WTC11 (cell line): ENCODE measurements at regions not wholly inside any gene's neighbourhood (a gene's known extent, or its start where the extent isn't known, plus 50 kb on each side); places are given as distances from the start of the nearest gene placed in this dataset.

Experiments
- ATAC-seq: fragments of 200-7000 bp; cut with Tn5 transposase; 2 replicates; pipeline ENCODE4 v1.10.0; 2021; ENCODE audit warnings: mild to moderate bottlenecking, moderate library complexity
- CTCF ChIA-PET: fragments of 300-600 bp; sonication (Branson Sonifier 250); formaldehyde crosslinking; loops from one replicate; lab custom pipeline; 2021; ENCODE audit warnings: antibody characterized with exemption; lab: Charles Lee
- POLR2A ChIA-PET: fragments of 350-600 bp; sonication (Branson Sonifier 250); formaldehyde crosslinking; loops from one replicate; lab custom pipeline; 2021; ENCODE audit warnings: antibody characterized with exemption; lab: Charles Lee
- DNase-seq: peaks from one replicate; pipeline ENCODE4 v3.0.0; 2021; ENCODE audit warnings: low spot score
- H3K27ac Mint-ChIP-seq: 2 replicates; pipeline ENCODE4 v1.8.0; 2021; ENCODE audit warnings: mixed read lengths
- H3K27me3 Mint-ChIP-seq: 2 replicates; pipeline ENCODE4 v1.8.0; 2021; ENCODE audit warnings: low read depth, mild to moderate bottlenecking, moderate library complexity, mixed read lengths
- H3K36me3 Mint-ChIP-seq: 2 replicates; pipeline ENCODE4 v1.8.0; 2021; ENCODE audit warnings: mixed read lengths
- H3K4me1 Mint-ChIP-seq: 2 replicates; pipeline ENCODE4 v1.8.0; 2022; ENCODE audit warnings: mixed read lengths
- H3K4me3 Mint-ChIP-seq: 2 replicates; pipeline ENCODE4 v1.8.0; 2021; ENCODE audit warnings: mild to moderate bottlenecking, moderate library complexity, mixed read lengths
- H3K9me3 Mint-ChIP-seq: 2 replicates; pipeline ENCODE4 v1.8.0; 2021; ENCODE audit warnings: mixed read lengths
- CBFB ChIP-seq: sonication (generic); formaldehyde crosslinking; IDR thresholded peaks from 2 replicates; pipeline ENCODE4 v1.8.1; 2022; ENCODE audit warnings: mild to moderate bottlenecking, low read depth, missing genetic modification reagents
- EMX1 ChIP-seq: fragments of 250-450 bp; sonication (Bioruptor Pico); IDR thresholded peaks from 2 replicates; pipeline ENCODE4 v1.8.0; 2021; ENCODE audit warnings: mild to moderate bottlenecking
- FOXP1 ChIP-seq: sonication (generic); formaldehyde crosslinking; IDR thresholded peaks from 2 replicates; pipeline ENCODE4 v1.8.0; 2022; ENCODE audit warnings: missing genetic modification reagents, mild to moderate bottlenecking, moderate library complexity, borderline replicate concordance
- IRF2 ChIP-seq: sonication (generic); formaldehyde crosslinking; IDR thresholded peaks from 2 replicates; pipeline ENCODE4 v1.8.0; 2022; ENCODE audit warnings: low read depth, missing genetic modification reagents, borderline replicate concordance
- JUN ChIP-seq: sonication (generic); formaldehyde crosslinking; IDR thresholded peaks from 2 replicates; pipeline ENCODE4 v1.8.0; 2023; ENCODE audit warnings: mild to moderate bottlenecking, missing genetic modification reagents
- MYBL2 ChIP-seq: sonication (generic); formaldehyde crosslinking; IDR thresholded peaks from 2 replicates; pipeline ENCODE4 v1.8.1; 2023; ENCODE audit warnings: mild to moderate bottlenecking, moderate library complexity, missing genetic modification reagents
- NFATC4 ChIP-seq: fragments of 250-450 bp; sonication (Bioruptor Pico); IDR thresholded peaks from 2 replicates; pipeline ENCODE4 v1.9.0; 2021; ENCODE audit warnings: mild to moderate bottlenecking
- NR1H2 ChIP-seq: sonication (generic); formaldehyde crosslinking; IDR thresholded peaks from 2 replicates; pipeline ENCODE4 v1.9.0; 2021; ENCODE audit warnings: mild to moderate bottlenecking, moderate library complexity, missing genetic modification reagents
- OVOL2 ChIP-seq: fragments of 250-450 bp; sonication (Bioruptor Pico); IDR thresholded peaks from 2 replicates; pipeline ENCODE4 v1.9.0; 2021; ENCODE audit warnings: mild to moderate bottlenecking, borderline replicate concordance
- PRRX2 ChIP-seq: fragments of 250-450 bp; sonication (Bioruptor Pico); IDR thresholded peaks from 2 replicates; pipeline ENCODE4 v1.8.0; 2021; ENCODE audit warnings: mild to moderate bottlenecking
- SOX15 ChIP-seq: fragments of 250-450 bp; sonication (Bioruptor Pico); IDR thresholded peaks from 2 replicates; pipeline ENCODE4 v1.9.0; 2021; ENCODE audit warnings: mild to moderate bottlenecking
- TF ChIP-seq, protein P1 (sequence below): sonication (generic); formaldehyde crosslinking; IDR thresholded peaks from 2 replicates; pipeline ENCODE4 v1.8.1; 2022; ENCODE audit warnings: low read depth, mild to moderate bottlenecking, moderate library complexity, missing genetic modification reagents, borderline replicate concordance
- TF ChIP-seq, protein P2 (sequence below): sonication (generic); formaldehyde crosslinking; IDR thresholded peaks from 2 replicates; pipeline ENCODE4 v1.8.1; 2022; ENCODE audit warnings: mild to moderate bottlenecking, moderate library complexity, missing genetic modification reagents
- TF ChIP-seq, protein P3 (sequence below): fragments of 250-450 bp; sonication (Bioruptor Pico); IDR thresholded peaks from 2 replicates; pipeline ENCODE4 v1.9.0; 2021; ENCODE audit warnings: mild to moderate bottlenecking
- TF ChIP-seq, protein P4 (sequence below): sonication (generic); formaldehyde crosslinking; IDR thresholded peaks from 2 replicates; pipeline ENCODE4 v1.8.0; 2022; ENCODE audit warnings: mild to moderate bottlenecking, missing genetic modification reagents
- TF ChIP-seq, protein P5 (sequence below): fragments of 250-450 bp; sonication (Bioruptor Pico); IDR thresholded peaks from 2 replicates; pipeline ENCODE4 v1.9.0; 2021; ENCODE audit warnings: moderate library complexity, mild to moderate bottlenecking, inconsistent platforms, borderline replicate concordance
- TF ChIP-seq, protein P6 (sequence below): sonication (generic); formaldehyde crosslinking; IDR thresholded peaks from 2 replicates; pipeline ENCODE4 v1.8.1; 2023; ENCODE audit warnings: mild to moderate bottlenecking, moderate library complexity, missing genetic modification reagents
- TF ChIP-seq, protein P7 (sequence below): fragments of 250-450 bp; sonication (Bioruptor Pico); conservative IDR thresholded peaks from 2 replicates; pipeline ENCODE4 v1.9.0; 2021; ENCODE audit warnings: mild to moderate bottlenecking
- TF ChIP-seq, protein P8 (sequence below): fragments of 250-450 bp; sonication (Bioruptor Pico); IDR thresholded peaks from 2 replicates; pipeline ENCODE4 v1.9.0; 2021; ENCODE audit warnings: mild to moderate bottlenecking, borderline replicate concordance

DNA sequence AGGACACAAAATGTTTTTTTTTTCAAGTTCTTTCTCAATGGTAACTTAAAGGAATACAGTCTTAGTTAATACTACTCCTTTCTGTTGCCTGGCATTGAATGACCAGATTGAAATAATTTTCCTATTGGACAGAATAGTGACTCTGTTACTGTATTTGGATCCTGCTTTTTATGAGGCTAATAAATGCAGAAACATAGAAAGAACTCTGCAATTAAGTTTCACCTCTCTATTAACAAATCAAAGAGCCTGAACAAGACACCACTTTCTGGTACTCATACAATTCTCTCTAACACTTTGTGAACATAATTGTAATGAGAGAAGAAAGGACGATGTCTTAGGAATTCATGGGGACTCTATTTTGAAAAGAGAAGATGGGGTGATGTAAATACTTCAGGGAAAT is 308.4 kb upstream of the ROBO2 start:
- ChIA-PET POLR2A (no interaction called here), CTCF (no interaction called here)
- TF ChIP-seq NR1H2 (CRISPR knock-in tag) (no peak), PRRX2 (CRISPR knock-in tag) (no peak), SOX15 (CRISPR knock-in tag) (no peak)
- TF ChIP-seq, protein P1, sequence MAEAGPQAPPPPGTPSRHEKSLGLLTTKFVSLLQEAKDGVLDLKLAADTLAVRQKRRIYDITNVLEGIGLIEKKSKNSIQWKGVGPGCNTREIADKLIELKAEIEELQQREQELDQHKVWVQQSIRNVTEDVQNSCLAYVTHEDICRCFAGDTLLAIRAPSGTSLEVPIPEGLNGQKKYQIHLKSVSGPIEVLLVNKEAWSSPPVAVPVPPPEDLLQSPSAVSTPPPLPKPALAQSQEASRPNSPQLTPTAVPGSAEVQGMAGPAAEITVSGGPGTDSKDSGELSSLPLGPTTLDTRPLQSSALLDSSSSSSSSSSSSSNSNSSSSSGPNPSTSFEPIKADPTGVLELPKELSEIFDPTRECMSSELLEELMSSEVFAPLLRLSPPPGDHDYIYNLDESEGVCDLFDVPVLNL: no peak
- TF ChIP-seq, protein P2, sequence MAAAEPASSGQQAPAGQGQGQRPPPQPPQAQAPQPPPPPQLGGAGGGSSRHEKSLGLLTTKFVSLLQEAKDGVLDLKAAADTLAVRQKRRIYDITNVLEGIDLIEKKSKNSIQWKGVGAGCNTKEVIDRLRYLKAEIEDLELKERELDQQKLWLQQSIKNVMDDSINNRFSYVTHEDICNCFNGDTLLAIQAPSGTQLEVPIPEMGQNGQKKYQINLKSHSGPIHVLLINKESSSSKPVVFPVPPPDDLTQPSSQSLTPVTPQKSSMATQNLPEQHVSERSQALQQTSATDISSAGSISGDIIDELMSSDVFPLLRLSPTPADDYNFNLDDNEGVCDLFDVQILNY (CRISPR knock-in tag): no peak
- TF ChIP-seq, protein P3, sequence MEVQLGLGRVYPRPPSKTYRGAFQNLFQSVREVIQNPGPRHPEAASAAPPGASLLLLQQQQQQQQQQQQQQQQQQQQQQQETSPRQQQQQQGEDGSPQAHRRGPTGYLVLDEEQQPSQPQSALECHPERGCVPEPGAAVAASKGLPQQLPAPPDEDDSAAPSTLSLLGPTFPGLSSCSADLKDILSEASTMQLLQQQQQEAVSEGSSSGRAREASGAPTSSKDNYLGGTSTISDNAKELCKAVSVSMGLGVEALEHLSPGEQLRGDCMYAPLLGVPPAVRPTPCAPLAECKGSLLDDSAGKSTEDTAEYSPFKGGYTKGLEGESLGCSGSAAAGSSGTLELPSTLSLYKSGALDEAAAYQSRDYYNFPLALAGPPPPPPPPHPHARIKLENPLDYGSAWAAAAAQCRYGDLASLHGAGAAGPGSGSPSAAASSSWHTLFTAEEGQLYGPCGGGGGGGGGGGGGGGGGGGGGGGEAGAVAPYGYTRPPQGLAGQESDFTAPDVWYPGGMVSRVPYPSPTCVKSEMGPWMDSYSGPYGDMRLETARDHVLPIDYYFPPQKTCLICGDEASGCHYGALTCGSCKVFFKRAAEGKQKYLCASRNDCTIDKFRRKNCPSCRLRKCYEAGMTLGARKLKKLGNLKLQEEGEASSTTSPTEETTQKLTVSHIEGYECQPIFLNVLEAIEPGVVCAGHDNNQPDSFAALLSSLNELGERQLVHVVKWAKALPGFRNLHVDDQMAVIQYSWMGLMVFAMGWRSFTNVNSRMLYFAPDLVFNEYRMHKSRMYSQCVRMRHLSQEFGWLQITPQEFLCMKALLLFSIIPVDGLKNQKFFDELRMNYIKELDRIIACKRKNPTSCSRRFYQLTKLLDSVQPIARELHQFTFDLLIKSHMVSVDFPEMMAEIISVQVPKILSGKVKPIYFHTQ: no peak
- Mint-ChIP-seq H3K4me1 (peaks cover 8% of the 10 kb centered on the region), H3K27ac (no peak overlapping the region), H3K4me3 (no peak overlapping the region), H3K36me3 (peaks cover 6% of the 10 kb centered on the region), H3K27me3 (no peaks in the 10 kb centered on the region), H3K9me3 (peaks cover 15% of the 10 kb centered on the region)
- ATAC-seq (no peak), DNase-seq (no peak)

DNA sequence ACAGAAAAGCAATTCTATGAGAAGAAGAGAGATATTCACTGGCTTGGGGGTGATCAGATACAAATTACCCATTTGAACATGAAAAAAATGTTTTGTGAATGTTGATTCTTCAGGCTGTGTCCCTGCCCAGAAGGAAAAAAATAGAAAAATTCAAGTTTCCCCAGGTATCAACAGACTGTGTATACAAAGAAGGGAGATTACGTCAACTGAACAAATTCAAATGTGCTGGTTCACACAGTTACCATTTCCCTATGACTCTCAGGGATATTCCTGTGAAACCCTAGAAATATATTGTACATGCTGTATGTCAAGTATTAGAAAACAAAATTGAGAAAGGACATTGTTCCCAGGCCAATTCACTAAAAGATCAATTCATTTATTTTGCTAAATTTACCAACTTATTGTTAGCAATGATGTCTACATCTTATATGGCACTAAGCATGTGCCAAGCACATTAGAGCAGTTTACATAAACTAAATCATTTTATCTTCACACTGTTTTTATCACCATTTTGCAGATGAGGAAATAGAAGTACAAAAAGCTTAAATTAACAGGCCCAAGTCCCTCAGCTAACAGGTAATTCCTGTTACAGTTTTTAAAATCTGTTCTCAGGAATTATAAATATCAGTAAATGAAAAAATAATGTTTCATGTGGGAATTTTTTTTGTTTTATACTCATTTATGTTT is 306.7 kb upstream of the ROBO2 start:
- Mint-ChIP-seq H3K27me3 (no peaks in the 10 kb centered on the region), H3K4me3 (no peak overlapping the region), H3K9me3 (peaks cover 15% of the 10 kb centered on the region), H3K36me3 (peaks cover 6% of the 10 kb centered on the region), H3K4me1 (peaks cover 8% of the 10 kb centered on the region; the same call in 1 of the 2 replicates), H3K27ac (no peak overlapping the region)
- POLR2A ChIA-PET: no interaction called here
- CTCF ChIA-PET: no interaction called here
- DNase-seq: no peak
- ATAC-seq: no peak
- TF ChIP-seq, protein P4, sequence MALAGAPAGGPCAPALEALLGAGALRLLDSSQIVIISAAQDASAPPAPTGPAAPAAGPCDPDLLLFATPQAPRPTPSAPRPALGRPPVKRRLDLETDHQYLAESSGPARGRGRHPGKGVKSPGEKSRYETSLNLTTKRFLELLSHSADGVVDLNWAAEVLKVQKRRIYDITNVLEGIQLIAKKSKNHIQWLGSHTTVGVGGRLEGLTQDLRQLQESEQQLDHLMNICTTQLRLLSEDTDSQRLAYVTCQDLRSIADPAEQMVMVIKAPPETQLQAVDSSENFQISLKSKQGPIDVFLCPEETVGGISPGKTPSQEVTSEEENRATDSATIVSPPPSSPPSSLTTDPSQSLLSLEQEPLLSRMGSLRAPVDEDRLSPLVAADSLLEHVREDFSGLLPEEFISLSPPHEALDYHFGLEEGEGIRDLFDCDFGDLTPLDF (CRISPR knock-in tag): no peak
- no peak for TF ChIP-seq OVOL2
- TF ChIP-seq SOX15 (CRISPR knock-in tag): no peak
- TF ChIP-seq, protein P5, sequence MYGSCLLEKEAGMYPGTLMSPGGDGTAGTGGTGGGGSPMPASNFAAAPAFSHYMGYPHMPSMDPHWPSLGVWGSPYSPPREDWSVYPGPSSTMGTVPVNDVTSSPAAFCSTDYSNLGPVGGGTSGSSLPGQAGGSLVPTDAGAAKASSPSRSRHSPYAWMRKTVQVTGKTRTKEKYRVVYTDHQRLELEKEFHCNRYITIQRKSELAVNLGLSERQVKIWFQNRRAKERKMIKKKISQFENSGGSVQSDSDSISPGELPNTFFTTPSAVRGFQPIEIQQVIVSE (CRISPR knock-in tag): no peak
- no peak for TF ChIP-seq NFATC4 (CRISPR knock-in tag)
- TF ChIP-seq MYBL2 (CRISPR knock-in tag): no peak
- TF ChIP-seq NR1H2 (CRISPR knock-in tag): no peak
- no peak for TF ChIP-seq EMX1 (CRISPR knock-in tag)
- TF ChIP-seq, protein P6, sequence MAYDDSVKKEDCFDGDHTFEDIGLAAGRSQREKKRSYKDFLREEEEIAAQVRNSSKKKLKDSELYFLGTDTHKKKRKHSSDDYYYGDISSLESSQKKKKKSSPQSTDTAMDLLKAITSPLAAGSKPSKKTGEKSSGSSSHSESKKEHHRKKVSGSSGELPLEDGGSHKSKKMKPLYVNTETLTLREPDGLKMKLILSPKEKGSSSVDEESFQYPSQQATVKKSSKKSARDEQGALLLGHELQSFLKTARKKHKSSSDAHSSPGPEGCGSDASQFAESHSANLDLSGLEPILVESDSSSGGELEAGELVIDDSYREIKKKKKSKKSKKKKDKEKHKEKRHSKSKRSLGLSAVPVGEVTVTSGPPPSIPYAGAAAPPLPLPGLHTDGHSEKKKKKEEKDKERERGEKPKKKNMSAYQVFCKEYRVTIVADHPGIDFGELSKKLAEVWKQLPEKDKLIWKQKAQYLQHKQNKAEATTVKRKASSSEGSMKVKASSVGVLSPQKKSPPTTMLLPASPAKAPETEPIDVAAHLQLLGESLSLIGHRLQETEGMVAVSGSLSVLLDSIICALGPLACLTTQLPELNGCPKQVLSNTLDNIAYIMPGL: no peak
- no peak for TF ChIP-seq CBFB (CRISPR knock-in tag)
- no peak for TF ChIP-seq IRF2
- TF ChIP-seq, protein P7, sequence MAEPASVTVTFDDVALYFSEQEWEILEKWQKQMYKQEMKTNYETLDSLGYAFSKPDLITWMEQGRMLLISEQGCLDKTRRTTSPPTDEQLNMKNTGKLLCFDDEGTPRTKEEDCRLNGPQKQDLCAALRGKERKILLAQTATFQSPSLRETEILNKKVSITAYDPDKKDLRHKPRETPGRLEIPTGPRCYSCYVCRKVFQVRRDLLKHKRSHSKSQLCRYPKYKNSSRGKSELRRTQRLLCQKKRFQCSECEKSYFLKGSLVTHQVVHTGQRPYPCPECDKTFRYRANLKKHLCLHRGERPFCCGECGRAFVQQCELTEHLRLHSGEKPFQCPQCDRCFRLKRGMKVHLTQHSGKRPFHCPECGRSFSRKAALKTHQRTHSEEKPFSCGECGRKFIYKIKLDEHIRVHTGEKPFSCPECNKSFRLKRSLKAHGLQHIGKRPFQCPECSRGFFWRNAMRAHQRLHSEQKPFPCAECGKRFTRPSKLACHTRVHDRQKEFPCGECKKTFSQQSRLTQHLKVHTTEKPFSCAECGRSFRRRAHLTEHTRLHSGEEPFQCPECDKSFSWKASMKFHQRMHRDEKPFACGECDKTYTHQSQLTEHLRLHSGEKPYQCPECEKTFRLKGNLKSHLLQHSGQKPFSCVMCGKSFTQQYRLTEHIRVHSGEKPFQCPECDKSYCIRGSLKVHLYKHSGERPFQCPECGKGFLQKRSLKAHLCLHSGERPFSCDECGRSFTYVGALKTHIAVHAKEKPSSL (CRISPR knock-in tag): no peak
- TF ChIP-seq, protein P8, sequence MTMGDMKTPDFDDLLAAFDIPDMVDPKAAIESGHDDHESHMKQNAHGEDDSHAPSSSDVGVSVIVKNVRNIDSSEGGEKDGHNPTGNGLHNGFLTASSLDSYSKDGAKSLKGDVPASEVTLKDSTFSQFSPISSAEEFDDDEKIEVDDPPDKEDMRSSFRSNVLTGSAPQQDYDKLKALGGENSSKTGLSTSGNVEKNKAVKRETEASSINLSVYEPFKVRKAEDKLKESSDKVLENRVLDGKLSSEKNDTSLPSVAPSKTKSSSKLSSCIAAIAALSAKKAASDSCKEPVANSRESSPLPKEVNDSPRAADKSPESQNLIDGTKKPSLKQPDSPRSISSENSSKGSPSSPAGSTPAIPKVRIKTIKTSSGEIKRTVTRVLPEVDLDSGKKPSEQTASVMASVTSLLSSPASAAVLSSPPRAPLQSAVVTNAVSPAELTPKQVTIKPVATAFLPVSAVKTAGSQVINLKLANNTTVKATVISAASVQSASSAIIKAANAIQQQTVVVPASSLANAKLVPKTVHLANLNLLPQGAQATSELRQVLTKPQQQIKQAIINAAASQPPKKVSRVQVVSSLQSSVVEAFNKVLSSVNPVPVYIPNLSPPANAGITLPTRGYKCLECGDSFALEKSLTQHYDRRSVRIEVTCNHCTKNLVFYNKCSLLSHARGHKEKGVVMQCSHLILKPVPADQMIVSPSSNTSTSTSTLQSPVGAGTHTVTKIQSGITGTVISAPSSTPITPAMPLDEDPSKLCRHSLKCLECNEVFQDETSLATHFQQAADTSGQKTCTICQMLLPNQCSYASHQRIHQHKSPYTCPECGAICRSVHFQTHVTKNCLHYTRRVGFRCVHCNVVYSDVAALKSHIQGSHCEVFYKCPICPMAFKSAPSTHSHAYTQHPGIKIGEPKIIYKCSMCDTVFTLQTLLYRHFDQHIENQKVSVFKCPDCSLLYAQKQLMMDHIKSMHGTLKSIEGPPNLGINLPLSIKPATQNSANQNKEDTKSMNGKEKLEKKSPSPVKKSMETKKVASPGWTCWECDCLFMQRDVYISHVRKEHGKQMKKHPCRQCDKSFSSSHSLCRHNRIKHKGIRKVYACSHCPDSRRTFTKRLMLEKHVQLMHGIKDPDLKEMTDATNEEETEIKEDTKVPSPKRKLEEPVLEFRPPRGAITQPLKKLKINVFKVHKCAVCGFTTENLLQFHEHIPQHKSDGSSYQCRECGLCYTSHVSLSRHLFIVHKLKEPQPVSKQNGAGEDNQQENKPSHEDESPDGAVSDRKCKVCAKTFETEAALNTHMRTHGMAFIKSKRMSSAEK (CRISPR knock-in tag): no peak
- no peak for TF ChIP-seq JUN (CRISPR knock-in tag)
- no peak for TF ChIP-seq FOXP1 (CRISPR knock-in tag)
